ENCODE measurements at regions not wholly inside any gene's neighbourhood (a gene's known extent, or its start where the extent isn't known, plus 50 kb on each side); places are given as distances from the start of the nearest gene placed in this dataset.

- no peak for TF ChIP-seq CTCF (IDR thresholded peaks at IDR 0.05; ENCODE audit: insufficient read depth, low read length, poor library complexity, severe bottlenecking)
- Histone ChIP-seq H3K27me3 (ENCODE audit: control insufficient read depth, insufficient read depth, low read length) (no peaks in the 10 kb centered on the region), H3K36me3 (ENCODE audit: control insufficient read depth, insufficient read depth, low read length) (no peaks in the 10 kb centered on the region)
These were observed 411.0 kb downstream of the C12orf50 start for GRCh38 chr12:87618199-87618598.

DNA sequence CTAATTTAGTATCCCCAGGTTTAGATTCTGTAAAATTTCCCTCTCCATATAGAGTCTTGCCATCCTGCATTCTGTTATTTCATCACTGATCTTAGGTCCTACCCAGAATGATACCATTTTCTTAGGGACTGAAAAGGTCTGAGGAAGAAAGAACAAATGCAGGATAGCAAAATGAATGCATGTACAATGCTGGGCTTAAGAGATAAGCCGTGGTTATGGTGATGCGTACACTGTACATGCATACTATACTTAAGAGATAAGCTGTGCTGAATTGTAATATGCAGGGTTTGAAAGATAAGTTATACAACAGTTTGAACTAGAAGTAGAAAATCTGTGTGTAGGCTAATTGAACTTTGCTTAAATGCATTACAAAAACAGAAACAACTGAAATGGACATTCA is 416.2 kb downstream of the C12orf50 start:
- DNase-seq (ENCODE audit: low read depth) = no peak
- Histone ChIP-seq H3K36me3 (ENCODE audit: control insufficient read depth, insufficient read depth, low read length) (no peaks in the 10 kb centered on the region), H3K4me3 (ENCODE audit: low read depth, low read length) (no peak overlapping the region), H3K27me3 (ENCODE audit: control insufficient read depth, insufficient read depth, low read length) (no peaks in the 10 kb centered on the region)
- TF ChIP-seq CTCF (IDR thresholded peaks at IDR 0.05; ENCODE audit: insufficient read depth, low read length, poor library complexity, severe bottlenecking) = no peak

More at GRCh38 chr12:87618199-87618598, 411.0 kb downstream of the C12orf50 start:
- no peak overlapping the region for H3K4me3 ChIP-seq (ENCODE audit: low read depth, low read length)
- DNase-seq (ENCODE audit: low read depth) = no peak

GRCh38 chr12:87608321-87608720 is 420.9 kb downstream of the C12orf50 start:
- H3K36me3 ChIP-seq (ENCODE audit: control insufficient read depth, insufficient read depth, low read length) = no peaks in the 10 kb centered on the region
- no peak for DNase-seq (ENCODE audit: low read depth)
- H3K27me3 ChIP-seq (ENCODE audit: control insufficient read depth, insufficient read depth, low read length) = no peaks in the 10 kb centered on the region
- no peak overlapping the region for H3K4me3 ChIP-seq (ENCODE audit: low read depth, low read length)
- TF ChIP-seq CTCF (IDR thresholded peaks at IDR 0.05; ENCODE audit: insufficient read depth, low read length, poor library complexity, severe bottlenecking) = no peak

DNA sequence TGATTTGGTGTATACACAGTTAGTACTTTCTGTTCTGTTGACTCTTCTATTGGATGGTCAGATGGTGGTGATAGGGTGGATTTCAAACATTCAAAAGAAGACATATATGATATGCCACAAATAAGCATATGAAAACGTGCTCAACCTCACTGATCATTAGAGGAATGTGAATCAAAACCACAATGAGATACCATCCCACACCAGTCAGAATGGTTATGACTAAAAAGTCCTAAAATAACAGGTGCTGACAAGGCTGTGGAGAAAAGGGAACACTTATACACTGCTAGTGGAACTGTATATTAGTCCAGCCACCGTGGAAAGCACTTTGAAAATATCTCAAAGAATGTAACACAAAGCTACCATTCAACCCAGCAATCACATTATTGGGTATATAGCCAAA is 425.5 kb downstream of the C12orf50 start:
- Histone ChIP-seq H3K36me3 (ENCODE audit: control insufficient read depth, insufficient read depth, low read length) (no peaks in the 10 kb centered on the region), H3K4me3 (ENCODE audit: low read depth, low read length) (no peak overlapping the region), H3K27me3 (ENCODE audit: control insufficient read depth, insufficient read depth, low read length) (no peaks in the 10 kb centered on the region)
- no peak for DNase-seq (ENCODE audit: low read depth)
- no peak for TF ChIP-seq CTCF (IDR thresholded peaks at IDR 0.05; ENCODE audit: insufficient read depth, low read length, poor library complexity, severe bottlenecking)

DNA sequence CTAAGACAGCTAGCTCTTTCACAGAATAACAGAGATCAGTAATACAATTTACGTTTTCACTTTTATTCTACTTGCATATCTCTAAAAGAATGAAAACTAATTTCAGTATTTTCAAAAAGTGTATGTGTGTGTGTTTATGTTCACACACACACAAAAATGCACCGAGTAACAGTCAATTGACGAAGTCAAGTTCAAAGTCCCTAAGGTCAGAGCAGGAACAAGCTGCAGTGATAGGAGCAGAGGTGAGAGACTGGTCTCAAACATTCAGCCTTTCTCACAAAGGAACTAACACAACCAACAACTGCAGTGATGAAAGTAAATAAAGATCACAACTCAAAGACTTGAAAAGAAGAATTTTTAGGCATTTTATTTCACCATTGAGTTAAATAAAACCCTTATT is 429.7 kb downstream of the C12orf50 start:
- Histone ChIP-seq H3K4me3 (ENCODE audit: low read depth, low read length) (no peak overlapping the region), H3K36me3 (ENCODE audit: control insufficient read depth, insufficient read depth, low read length) (no peaks in the 10 kb centered on the region), H3K27me3 (ENCODE audit: control insufficient read depth, insufficient read depth, low read length) (no peaks in the 10 kb centered on the region)
- DNase-seq (ENCODE audit: low read depth) = no peak
- no peak for TF ChIP-seq CTCF (IDR thresholded peaks at IDR 0.05; ENCODE audit: insufficient read depth, low read length, poor library complexity, severe bottlenecking)

DNA sequence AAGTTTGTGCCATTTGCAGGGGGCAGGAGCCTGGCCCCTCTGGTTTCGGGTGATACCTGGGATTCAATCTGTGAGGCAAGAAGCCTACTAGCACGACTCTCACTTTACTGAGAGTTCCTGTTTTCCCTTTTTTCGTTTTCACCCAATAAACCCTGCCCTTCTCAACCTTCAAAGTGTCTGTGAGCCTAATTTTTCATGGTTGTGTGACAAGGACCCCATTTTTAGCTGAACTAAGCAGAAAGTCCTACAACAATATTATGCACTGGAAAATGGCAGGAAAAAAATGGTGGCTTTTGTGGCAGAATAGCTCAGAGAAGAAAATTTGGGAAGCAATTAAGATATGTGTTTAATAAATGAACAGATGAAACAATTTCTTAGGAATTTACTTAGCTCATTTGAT is 432.1 kb downstream of the C12orf50 start:
- Histone ChIP-seq H3K36me3 (ENCODE audit: control insufficient read depth, insufficient read depth, low read length) (no peaks in the 10 kb centered on the region), H3K4me3 (ENCODE audit: low read depth, low read length) (no peak overlapping the region), H3K27me3 (ENCODE audit: control insufficient read depth, insufficient read depth, low read length) (no peaks in the 10 kb centered on the region)
- no peak for DNase-seq (ENCODE audit: low read depth)
- TF ChIP-seq CTCF (IDR thresholded peaks at IDR 0.05; ENCODE audit: insufficient read depth, low read length, poor library complexity, severe bottlenecking) = no peak
